Neural cell (in vitro differentiated cells): ENCODE measurements at regions not wholly inside any gene's neighbourhood (a gene's known extent, or its start where the extent isn't known, plus 50 kb on each side); places are given as distances from the start of the nearest gene placed in this dataset.
"Not testable (repeated sequence)": the region's sequence is repeated elsewhere in the genome, so short reads cannot be mapped to it uniquely, and the experiment has no call there.

ENCODE experiments used
- EP300 ChIP-seq: fragments of 450-650 bp; conservative IDR thresholded peaks from 2 replicates; pipeline ENCODE4 v1.6.1; 2014; ENCODE audit warnings: antibody characterized with exemption, mild to moderate bottlenecking, moderate library complexity; ENCODE audit not compliant: poor library complexity, severe bottlenecking
- EZH2 ChIP-seq: fragments of 200-600, 300-800 bp; shearing (Covaris generic), sonication (generic); IDR thresholded peaks from 2 replicates; pipeline ENCODE4 v1.6.1; 2014; ENCODE audit warnings: antibody characterized with exemption, low read length, borderline replicate concordance, mild to moderate bottlenecking; ENCODE audit not compliant: insufficient read depth, poor library complexity, severe bottlenecking
- POLR2AphosphoS5 ChIP-seq: IDR thresholded peaks from 2 replicates; pipeline ENCODE4 v1.6.1; 2012
- RAD21 ChIP-seq: fragments of 450-650 bp; conservative IDR thresholded peaks from 2 replicates; pipeline ENCODE4 v1.6.1; 2014; ENCODE audit warnings: antibody characterized with exemption, mild to moderate bottlenecking, moderate library complexity
- TF ChIP-seq, protein P1 (sequence below): fragments of 450-650 bp; IDR thresholded peaks from 2 replicates; pipeline ENCODE4 v1.5.1; 2014; ENCODE audit warnings: antibody characterized with exemption, mild to moderate bottlenecking, moderate library complexity; ENCODE audit not compliant: poor library complexity, severe bottlenecking

DNA sequence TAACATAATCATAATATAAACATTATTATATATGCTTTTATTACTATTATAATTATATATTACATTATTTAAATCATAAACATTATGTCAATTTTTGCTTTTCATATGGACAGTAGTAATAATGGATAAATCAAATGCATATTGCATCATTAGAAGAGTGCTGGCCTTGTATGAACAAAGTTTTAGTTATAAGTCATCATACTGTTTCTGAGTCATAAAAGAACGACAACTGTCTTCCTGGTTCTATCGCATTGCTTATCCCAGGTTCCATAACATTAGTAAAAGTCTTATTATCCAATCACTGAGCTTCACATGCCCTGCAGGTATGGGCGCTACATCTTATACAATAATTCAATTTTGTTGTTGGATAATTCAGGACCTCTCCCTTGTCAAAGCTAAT is 225.8 kb downstream of the SPATA31A1 start:
- TF ChIP-seq, protein P1, sequence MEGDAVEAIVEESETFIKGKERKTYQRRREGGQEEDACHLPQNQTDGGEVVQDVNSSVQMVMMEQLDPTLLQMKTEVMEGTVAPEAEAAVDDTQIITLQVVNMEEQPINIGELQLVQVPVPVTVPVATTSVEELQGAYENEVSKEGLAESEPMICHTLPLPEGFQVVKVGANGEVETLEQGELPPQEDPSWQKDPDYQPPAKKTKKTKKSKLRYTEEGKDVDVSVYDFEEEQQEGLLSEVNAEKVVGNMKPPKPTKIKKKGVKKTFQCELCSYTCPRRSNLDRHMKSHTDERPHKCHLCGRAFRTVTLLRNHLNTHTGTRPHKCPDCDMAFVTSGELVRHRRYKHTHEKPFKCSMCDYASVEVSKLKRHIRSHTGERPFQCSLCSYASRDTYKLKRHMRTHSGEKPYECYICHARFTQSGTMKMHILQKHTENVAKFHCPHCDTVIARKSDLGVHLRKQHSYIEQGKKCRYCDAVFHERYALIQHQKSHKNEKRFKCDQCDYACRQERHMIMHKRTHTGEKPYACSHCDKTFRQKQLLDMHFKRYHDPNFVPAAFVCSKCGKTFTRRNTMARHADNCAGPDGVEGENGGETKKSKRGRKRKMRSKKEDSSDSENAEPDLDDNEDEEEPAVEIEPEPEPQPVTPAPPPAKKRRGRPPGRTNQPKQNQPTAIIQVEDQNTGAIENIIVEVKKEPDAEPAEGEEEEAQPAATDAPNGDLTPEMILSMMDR, result not testable (repeated sequence)
- not testable (repeated sequence) for TF ChIP-seq EZH2, POLR2AphosphoS5, EP300, RAD21
